GM10248 (cell line): ENCODE measurements at regions not wholly inside any gene's neighbourhood (a gene's known extent, or its start where the extent isn't known, plus 50 kb on each side); places are given as distances from the start of the nearest gene placed in this dataset.

ENCODE experiments used
- CTCF ChIA-PET: fragments of 300-600 bp; sonication (Branson Sonifier 250); formaldehyde crosslinking; extraction: SDS; loops from one replicate; lab custom pipeline; 2021; ENCODE audit warnings: antibody characterized with exemption; lab: Yijun Ruan, JAX
- POLR2A ChIA-PET: fragments of 350-650 bp; sonication (Branson Sonifier 250); formaldehyde crosslinking; extraction: SDS; loops from one replicate; lab custom pipeline; 2020; ENCODE audit warnings: antibody characterized with exemption; lab: Yijun Ruan, JAX
- DNase-seq: peaks from one replicate; pipeline ENCODE4 v3.0.0; 2012; ENCODE audit errors: extremely low spot score
- TF ChIP-seq, protein P1 (sequence below): IDR thresholded peaks from 2 replicates; pipeline ENCODE4 v1.5.1; 2012; ENCODE audit warnings: mild to moderate bottlenecking, low read depth; ENCODE audit errors: extremely low read depth, missing control alignments, control extremely low read depth

DNA sequence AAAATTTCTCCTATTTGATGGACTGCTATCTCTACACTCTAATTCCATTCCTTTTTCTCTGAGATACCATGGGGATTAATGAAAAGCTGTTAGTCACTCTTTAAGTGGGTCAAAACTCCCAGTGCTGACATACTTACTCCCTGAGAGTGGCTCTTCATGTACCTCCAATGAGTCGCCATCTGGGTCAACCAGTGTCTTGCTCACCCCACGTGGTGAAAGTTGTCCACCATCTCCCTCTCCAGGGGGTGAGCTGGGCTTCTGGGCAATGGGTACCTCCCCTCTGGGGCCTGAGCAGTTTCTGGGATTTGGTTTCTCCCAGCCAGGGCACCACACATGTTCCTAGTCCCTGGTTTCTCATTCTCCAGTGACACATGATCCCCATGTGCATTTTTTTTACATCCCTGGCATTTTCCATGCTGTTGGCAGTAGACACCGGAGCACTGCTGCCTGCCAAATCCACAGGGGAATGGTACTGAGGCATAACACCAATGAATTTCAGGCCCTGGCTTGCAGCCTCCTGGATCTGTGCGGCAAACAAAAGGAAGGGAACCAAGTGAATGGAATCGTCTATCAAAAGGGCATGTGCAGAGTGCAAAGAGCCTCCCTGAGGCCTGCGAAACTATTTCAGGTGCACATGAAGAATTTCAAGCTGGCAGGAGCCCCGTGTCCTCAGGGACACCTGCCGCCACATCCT, 817.9 kb upstream of the AMELY start:
- TF ChIP-seq, protein P1, sequence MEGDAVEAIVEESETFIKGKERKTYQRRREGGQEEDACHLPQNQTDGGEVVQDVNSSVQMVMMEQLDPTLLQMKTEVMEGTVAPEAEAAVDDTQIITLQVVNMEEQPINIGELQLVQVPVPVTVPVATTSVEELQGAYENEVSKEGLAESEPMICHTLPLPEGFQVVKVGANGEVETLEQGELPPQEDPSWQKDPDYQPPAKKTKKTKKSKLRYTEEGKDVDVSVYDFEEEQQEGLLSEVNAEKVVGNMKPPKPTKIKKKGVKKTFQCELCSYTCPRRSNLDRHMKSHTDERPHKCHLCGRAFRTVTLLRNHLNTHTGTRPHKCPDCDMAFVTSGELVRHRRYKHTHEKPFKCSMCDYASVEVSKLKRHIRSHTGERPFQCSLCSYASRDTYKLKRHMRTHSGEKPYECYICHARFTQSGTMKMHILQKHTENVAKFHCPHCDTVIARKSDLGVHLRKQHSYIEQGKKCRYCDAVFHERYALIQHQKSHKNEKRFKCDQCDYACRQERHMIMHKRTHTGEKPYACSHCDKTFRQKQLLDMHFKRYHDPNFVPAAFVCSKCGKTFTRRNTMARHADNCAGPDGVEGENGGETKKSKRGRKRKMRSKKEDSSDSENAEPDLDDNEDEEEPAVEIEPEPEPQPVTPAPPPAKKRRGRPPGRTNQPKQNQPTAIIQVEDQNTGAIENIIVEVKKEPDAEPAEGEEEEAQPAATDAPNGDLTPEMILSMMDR: no peak
- DNase-seq: no peak
- CTCF ChIA-PET: interaction anchor here (1.4 kb wide), 1 partner anchor 15 kb away, joined by 3 read pairs; no protein-coding TSS in a partner anchor
- POLR2A ChIA-PET: no interaction called here

DNA sequence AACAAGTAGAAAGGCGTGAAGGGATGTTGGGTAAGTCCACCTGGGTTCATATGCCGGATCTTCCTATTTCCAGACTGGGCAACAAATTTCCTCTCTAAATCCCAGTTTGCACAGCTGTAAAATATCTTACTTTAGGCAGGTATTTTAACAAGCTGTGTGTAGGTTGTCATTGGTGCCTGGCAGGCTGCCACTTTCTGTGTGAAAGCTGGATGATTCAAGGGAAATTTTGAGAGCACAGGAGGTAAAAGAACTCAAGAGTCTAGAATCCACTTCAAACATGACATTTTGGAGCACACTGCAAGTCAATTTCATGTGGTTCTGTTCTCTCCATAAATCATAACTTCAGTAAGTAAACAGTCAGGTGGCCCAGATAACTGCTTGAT, 817.4 kb upstream of the AMELY start:
- CTCF ChIA-PET: no interaction called here
- TF ChIP-seq, protein P1: no peak
- POLR2A ChIA-PET: no interaction called here
- DNase-seq: no peak

DNA sequence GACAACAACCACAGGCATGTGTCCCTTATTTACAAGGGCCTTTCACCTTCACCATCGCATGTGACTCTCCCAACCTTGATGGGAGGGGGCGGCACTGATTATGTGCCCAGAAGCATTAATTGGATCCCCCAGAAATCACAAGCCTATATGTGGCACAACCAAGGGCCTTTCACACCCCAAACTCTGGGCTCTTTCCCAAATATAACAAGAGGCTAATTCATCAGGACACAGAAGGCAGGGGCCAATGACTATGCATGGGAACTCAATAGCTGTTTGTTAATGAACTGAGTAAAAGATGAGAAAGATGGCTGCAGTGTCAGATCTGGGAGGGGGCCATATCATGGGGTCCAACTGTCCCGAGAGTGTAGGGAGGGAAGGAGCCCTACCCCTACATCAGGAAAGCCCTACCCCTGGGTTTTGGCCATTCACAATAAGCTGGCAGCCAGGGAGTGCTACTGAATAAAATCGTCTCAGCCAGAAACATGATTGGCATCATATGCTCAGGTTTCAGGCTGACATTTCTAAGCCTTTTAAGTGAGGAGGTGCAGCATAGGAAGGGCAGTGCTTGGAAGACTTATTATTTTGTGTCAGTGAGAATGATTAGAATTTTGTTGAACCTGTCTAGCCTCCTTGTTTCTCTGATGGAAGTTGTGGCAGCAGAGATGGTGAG, 814.4 kb upstream of the AMELY start:
- CTCF ChIA-PET: no interaction called here
- POLR2A ChIA-PET: no interaction called here
- TF ChIP-seq, protein P1: no peak
- no peak for DNase-seq

DNA sequence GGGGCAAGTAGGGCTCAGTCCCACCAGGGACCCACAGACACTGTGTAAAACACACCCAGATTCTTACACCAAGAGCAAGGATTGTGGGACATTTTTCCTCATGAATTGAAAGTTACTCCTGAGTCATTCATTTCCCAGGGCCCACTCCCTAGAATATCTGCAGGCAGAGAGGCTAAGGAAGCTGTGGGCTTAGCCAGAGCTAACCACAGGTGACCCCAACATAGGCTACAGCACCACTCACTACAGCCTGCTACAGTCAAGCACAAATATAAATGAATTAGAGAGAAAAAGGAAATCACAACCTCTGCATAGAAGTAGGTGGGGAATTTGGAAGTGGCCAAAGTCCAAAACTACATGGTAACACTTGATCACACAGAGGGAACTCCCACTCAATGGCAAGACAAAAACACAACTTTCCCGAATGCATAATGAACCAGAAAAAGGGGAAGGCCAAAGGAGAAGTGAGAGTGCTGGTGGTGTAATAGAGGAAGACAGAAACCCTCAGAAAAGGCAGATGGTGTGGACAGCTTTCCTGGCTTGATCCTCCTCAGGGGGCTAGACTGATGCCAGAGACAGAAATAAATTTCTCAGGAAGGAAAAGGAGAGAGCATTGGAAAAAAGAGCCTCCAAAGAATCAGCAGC, 812.6 kb upstream of the AMELY start:
- peak; percentile 10 for DNase-seq
- TF ChIP-seq, protein P1: no peak
- CTCF ChIA-PET: no interaction called here
- POLR2A ChIA-PET: no interaction called here

DNA sequence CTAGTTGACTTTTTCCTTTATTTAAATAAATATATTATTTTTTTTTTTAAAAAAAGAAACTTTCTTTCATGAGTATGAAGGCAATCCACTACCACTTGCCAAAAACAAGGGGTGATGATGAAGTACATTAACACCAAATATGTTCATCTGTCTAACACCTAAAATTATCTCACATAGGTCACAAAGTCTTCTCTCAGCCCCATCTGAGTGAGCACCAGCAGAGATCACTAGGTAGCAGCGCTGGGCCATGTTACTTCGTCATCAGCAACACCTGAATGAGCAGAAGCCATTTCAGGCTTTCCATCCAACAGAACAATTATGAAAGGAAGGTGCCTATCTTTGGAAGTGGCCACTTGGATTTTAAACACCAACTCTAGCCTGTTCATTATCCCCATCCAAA, 811.6 kb upstream of the AMELY start:
- no peak for DNase-seq
- POLR2A ChIA-PET: no interaction called here
- CTCF ChIA-PET: no interaction called here
- TF ChIP-seq, protein P1: no peak

DNA sequence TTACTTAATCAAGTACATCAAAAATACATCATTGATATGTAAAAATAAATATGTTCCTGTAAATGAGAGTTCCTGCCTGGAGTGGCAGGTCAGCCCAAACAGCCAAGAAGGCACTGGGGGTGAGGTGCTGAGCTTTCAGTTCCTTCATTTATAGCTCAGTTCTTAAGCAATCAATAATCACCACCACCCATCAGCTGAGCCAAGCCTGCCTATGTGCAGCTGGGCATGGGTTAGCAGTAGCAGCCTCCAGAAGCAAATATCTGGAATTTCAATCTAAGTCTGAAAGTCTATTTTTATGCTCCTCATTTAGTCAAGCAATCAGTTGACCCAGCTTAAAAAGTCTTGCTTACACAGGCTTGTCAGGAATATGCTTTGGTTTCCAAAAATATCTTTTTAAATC, 811.0 kb upstream of the AMELY start:
- TF ChIP-seq, protein P1: no peak
- POLR2A ChIA-PET: no interaction called here
- DNase-seq: no peak
- CTCF ChIA-PET: interaction anchor here (1.2 kb wide), 1 partner anchor 17 kb away, joined by 3 read pairs; no protein-coding TSS in a partner anchor
